Kidney (tissue), 13 donors: ENCODE measurements at regions not wholly inside any gene's neighbourhood (a gene's known extent, or its start where the extent isn't known, plus 50 kb on each side); places are given as distances from the start of the nearest gene placed in this dataset.
"Not testable (repeated sequence)": the region's sequence is repeated elsewhere in the genome, so short reads cannot be mapped to it uniquely, and the experiment has no call there.

Experiments used
- DNase-seq, 5 donors: peaks; one replicate each; pipeline ENCODE4 v3.0.0-alpha.2; 2013 to 2020
- FAIRE-seq: peaks from 2 replicates; lab custom pipeline; 2012; peaks lifted over from hg19 to GRCh38; lab: Jason Lieb, UNC
- H3K27ac ChIP-seq, 2 donors: one replicate each; pipeline ENCODE4 v1.7.0; 2013; ENCODE audit warnings: low read depth in 2 of 2, low read length in 2 of 2, inconsistent platforms in 1 of 2
- H3K27me3 ChIP-seq: one replicate; pipeline ENCODE4 v1.7.1; 2013; ENCODE audit warnings: low read length, inconsistent platforms; ENCODE audit not compliant: control insufficient read depth, insufficient read depth
- H3K36me3 ChIP-seq, 3 donors: one replicate each; pipeline versions ENCODE4 v1.7.0 to v1.7.1; 2013; ENCODE audit warnings: low read length in 3 of 3, control low read depth in 1 of 3, inconsistent platforms in 1 of 3; ENCODE audit not compliant: insufficient read depth in 3 of 3, control insufficient read depth in 2 of 3
- H3K4me1 ChIP-seq, 3 donors: one replicate each; pipeline versions ENCODE4 v1.7.0 to v1.7.1; 2013; ENCODE audit warnings: low read length in 3 of 3, inconsistent platforms in 1 of 3, low read depth in 1 of 3; ENCODE audit not compliant: control insufficient read depth in 2 of 3, insufficient read depth in 2 of 3
- H3K4me3 ChIP-seq, 3 donors: one replicate each; pipeline versions ENCODE4 v1.7.0 to v1.8.1; 2013; ENCODE audit warnings: low read length in 3 of 3, control low read depth in 1 of 3, inconsistent platforms in 1 of 3
- H3K9ac ChIP-seq, 3 donors: one replicate each; pipeline versions ENCODE4 v1.7.0 to v1.7.1; 2013; ENCODE audit warnings: low read length in 3 of 3, control low read depth in 1 of 3, inconsistent platforms in 1 of 3
- H3K9me3 ChIP-seq, 3 donors: one replicate each; pipeline versions ENCODE4 v1.7.0 to v1.7.1; 2013; ENCODE audit warnings: low read length in 3 of 3, control low read depth in 1 of 3, inconsistent platforms in 1 of 3; ENCODE audit not compliant: control insufficient read depth in 2 of 3, insufficient read depth in 1 of 3
- CTCF ChIP-seq: IDR thresholded peaks from 3 replicates; pipeline ENCODE4 v1.5.1; 2012; ENCODE audit warnings: mild to moderate bottlenecking, moderate library complexity, borderline replicate concordance; ENCODE audit not compliant: insufficient read depth; ENCODE audit errors: extremely low read depth
- intact Hi-C: fragments of 100-400 bp; cut with DNase I; formaldehyde crosslinking; loops from one replicate; pipeline ENCODE4 v1.11.1; 2022
- donor health status: control.
- donor health status: control.
- donor health status: control.
- donor health status: control.
- donor health status: control.
- donor health status: DM: yes; HTN: yes; CAD: no.
- donor health status: Normal renal cell carcinoma (clear cell type).

DNA sequence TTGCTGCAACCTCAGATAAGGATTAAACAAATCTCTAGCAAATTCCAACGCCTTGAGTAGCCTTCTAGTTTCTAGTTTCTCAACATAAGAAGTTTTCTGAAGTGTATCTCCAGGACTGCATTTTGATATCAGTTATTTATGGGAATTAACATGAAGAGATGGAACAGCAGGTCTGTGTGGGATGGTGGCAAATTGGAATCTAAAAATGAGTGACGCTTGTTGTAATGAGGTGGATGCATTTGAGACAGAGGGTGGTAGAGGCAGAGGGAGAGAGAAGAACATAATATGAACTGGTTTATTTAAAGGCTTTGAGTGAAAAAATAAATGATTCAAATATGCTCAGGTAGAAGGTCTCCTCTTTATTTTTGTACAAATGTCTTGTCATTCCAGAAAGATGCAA, 446.8 kb upstream of the GCFC2 start:
- intact Hi-C loops = no loop called here
- Histone ChIP-seq H3K27ac (no peak overlapping the region), H3K4me3 (no peak overlapping the region), H3K4me1 (no peaks in the 10 kb centered on the region), H3K9ac (no peak overlapping the region), H3K9me3 (no peaks in the 10 kb centered on the region), H3K27me3 (no peaks in the 10 kb centered on the region), H3K36me3 (no peaks in the 10 kb centered on the region)
- FAIRE-seq (no peak), DNase-seq (no peak)
- no peak for TF ChIP-seq CTCF

GRCh38 chr2:76154981-76155380, 444.3 kb upstream of the GCFC2 start:
- H3K9me3 ChIP-seq = no peaks in the 10 kb centered on the region
- H3K4me3 ChIP-seq = no peak overlapping the region
- H3K36me3 ChIP-seq = no peaks in the 10 kb centered on the region
- no peak overlapping the region for H3K9ac ChIP-seq
- no peaks in the 10 kb centered on the region for H3K4me1 ChIP-seq
- DNase-seq = no peak
- H3K27me3 ChIP-seq = no peaks in the 10 kb centered on the region
- TF ChIP-seq CTCF = no peak
- intact Hi-C loops = no loop called here
- no peak for FAIRE-seq
- H3K27ac ChIP-seq = no peak overlapping the region

- Histone ChIP-seq H3K27me3 (no peaks in the 10 kb centered on the region), H3K4me3 (no peak overlapping the region), H3K27ac (no peak overlapping the region), H3K36me3 (no peaks in the 10 kb centered on the region), H3K9ac (no peak overlapping the region), H3K9me3 (no peaks in the 10 kb centered on the region), H3K4me1 (no peaks in the 10 kb centered on the region)
- no peak for TF ChIP-seq CTCF
- intact Hi-C loops = no loop called here
- DNase-seq (no peak), FAIRE-seq (no peak)
These were observed 439.1 kb upstream of the GCFC2 start for GRCh38 chr2:76149846-76150245.

DNA sequence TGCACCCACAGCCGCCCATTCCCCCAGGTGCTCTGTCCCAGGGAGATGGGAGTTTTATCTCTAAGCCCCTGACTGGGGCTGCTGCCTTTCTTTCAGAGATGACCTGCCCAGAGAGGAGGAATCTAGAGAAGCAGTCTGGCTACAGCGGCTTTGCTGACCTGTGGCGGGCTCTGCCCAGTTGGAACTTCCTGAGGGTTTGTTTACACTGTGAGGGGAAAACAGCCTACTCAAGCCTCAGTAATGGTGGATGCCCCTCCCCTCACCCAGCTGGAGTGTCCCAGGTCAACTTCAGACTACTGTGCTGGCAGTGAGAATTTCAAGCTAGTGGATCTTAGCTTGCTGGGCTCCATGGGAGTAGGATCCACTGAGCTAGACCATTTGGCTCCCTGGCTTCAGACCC, 428.6 kb upstream of the GCFC2 start:
- intact Hi-C loops, H3K36me3 ChIP-seq, FAIRE-seq: not testable (repeated sequence)

More for the DNA sequence above, 428.6 kb upstream of the GCFC2 start:
- H3K9ac ChIP-seq, H3K27me3 ChIP-seq, DNase-seq, H3K4me3 ChIP-seq, H3K4me1 ChIP-seq, H3K27ac ChIP-seq, H3K9me3 ChIP-seq: not testable (repeated sequence)
